ENCODE measurements at regions not wholly inside any gene's neighbourhood (a gene's known extent, or its start where the extent isn't known, plus 50 kb on each side); places are given as distances from the start of the nearest gene placed in this dataset.

GRCh38 chr18:22020867-22021370 lies 148.5 kb upstream of the GATA6 start (continued):
- TF ChIP-seq, protein P1, sequence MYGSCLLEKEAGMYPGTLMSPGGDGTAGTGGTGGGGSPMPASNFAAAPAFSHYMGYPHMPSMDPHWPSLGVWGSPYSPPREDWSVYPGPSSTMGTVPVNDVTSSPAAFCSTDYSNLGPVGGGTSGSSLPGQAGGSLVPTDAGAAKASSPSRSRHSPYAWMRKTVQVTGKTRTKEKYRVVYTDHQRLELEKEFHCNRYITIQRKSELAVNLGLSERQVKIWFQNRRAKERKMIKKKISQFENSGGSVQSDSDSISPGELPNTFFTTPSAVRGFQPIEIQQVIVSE (CRISPR knock-in tag; IDR thresholded peaks at IDR 0.05; ENCODE audit: borderline replicate concordance), result no peak

DNA sequence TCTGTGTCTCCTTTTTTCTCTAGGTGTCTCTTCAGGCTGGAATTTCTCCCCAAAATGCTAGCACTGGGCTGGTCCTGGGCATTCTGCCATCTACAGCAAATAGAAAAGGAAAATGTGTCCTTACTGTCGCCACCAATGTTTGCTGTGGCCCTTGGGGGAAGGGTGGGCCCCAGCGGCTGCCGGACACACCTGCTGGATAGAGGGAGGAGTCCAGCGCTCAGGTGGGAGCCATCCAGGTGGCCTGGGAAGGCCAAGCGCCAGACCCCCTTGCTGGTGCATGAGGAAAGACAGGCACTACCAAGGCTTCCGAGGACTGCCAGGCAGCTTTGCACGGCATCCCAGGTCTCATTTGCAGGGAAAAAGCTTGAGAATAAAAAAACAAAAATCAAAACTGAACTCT lies 147.7 kb upstream of the GATA6 start:
- POLR2A ChIA-PET, result no interaction called here
- Mint-ChIP-seq H3K36me3 (no peaks in the 10 kb centered on the region), H3K9me3 (no peaks in the 10 kb centered on the region), H3K4me1 (peaks cover 14% of the 10 kb centered on the region), H3K4me3 (no peak overlapping the region), H3K27me3 (ENCODE audit: low read depth) (no peaks in the 10 kb centered on the region), H3K27ac (no peak overlapping the region)
- CTCF ChIA-PET, result no interaction called here
- DNase-seq (ENCODE audit: low spot score) (no peak), ATAC-seq (no peak)
- no peak for TF ChIP-seq TEAD4 (CRISPR knock-in tag; IDR thresholded peaks at IDR 0.05)
- no peak for TF ChIP-seq ZNF416 (CRISPR knock-in tag; IDR thresholded peaks at IDR 0.05)
- TF ChIP-seq FOXP1 (CRISPR knock-in tag; IDR thresholded peaks at IDR 0.05; ENCODE audit: borderline replicate concordance), result no peak
- no peak for TF ChIP-seq RELA (CRISPR knock-in tag; IDR thresholded peaks at IDR 0.05; ENCODE audit: borderline replicate concordance)
- TF ChIP-seq RORB (CRISPR knock-in tag; IDR thresholded peaks at IDR 0.05), result no peak
- TF ChIP-seq, protein P2, sequence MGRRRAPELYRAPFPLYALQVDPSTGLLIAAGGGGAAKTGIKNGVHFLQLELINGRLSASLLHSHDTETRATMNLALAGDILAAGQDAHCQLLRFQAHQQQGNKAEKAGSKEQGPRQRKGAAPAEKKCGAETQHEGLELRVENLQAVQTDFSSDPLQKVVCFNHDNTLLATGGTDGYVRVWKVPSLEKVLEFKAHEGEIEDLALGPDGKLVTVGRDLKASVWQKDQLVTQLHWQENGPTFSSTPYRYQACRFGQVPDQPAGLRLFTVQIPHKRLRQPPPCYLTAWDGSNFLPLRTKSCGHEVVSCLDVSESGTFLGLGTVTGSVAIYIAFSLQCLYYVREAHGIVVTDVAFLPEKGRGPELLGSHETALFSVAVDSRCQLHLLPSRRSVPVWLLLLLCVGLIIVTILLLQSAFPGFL (CRISPR knock-in tag; IDR thresholded peaks at IDR 0.05; ENCODE audit: borderline replicate concordance), result no peak
- no peak for TF ChIP-seq NR3C1 (CRISPR knock-in tag; conservative IDR thresholded peaks at IDR 0.05; ENCODE audit: low read depth)
- TF ChIP-seq MLX (CRISPR knock-in tag; IDR thresholded peaks at IDR 0.05), result no peak
- no peak for TF ChIP-seq ZNF232 (CRISPR knock-in tag; IDR thresholded peaks at IDR 0.05)
- no peak for TF ChIP-seq GABPB1 (CRISPR knock-in tag; IDR thresholded peaks at IDR 0.05)
- TF ChIP-seq E2F4 (CRISPR knock-in tag; IDR thresholded peaks at IDR 0.05; ENCODE audit: borderline replicate concordance, low read depth), result no peak
- TF ChIP-seq JAZF1 (CRISPR knock-in tag; IDR thresholded peaks at IDR 0.05), result no peak
- no peak for TF ChIP-seq ATF1 (CRISPR knock-in tag; IDR thresholded peaks at IDR 0.05)
- TF ChIP-seq ZNF121 (CRISPR knock-in tag; IDR thresholded peaks at IDR 0.05), result no peak
- TF ChIP-seq, protein P3, sequence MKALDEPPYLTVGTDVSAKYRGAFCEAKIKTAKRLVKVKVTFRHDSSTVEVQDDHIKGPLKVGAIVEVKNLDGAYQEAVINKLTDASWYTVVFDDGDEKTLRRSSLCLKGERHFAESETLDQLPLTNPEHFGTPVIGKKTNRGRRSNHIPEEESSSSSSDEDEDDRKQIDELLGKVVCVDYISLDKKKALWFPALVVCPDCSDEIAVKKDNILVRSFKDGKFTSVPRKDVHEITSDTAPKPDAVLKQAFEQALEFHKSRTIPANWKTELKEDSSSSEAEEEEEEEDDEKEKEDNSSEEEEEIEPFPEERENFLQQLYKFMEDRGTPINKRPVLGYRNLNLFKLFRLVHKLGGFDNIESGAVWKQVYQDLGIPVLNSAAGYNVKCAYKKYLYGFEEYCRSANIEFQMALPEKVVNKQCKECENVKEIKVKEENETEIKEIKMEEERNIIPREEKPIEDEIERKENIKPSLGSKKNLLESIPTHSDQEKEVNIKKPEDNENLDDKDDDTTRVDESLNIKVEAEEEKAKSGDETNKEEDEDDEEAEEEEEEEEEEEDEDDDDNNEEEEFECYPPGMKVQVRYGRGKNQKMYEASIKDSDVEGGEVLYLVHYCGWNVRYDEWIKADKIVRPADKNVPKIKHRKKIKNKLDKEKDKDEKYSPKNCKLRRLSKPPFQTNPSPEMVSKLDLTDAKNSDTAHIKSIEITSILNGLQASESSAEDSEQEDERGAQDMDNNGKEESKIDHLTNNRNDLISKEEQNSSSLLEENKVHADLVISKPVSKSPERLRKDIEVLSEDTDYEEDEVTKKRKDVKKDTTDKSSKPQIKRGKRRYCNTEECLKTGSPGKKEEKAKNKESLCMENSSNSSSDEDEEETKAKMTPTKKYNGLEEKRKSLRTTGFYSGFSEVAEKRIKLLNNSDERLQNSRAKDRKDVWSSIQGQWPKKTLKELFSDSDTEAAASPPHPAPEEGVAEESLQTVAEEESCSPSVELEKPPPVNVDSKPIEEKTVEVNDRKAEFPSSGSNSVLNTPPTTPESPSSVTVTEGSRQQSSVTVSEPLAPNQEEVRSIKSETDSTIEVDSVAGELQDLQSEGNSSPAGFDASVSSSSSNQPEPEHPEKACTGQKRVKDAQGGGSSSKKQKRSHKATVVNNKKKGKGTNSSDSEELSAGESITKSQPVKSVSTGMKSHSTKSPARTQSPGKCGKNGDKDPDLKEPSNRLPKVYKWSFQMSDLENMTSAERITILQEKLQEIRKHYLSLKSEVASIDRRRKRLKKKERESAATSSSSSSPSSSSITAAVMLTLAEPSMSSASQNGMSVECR (CRISPR knock-in tag; IDR thresholded peaks at IDR 0.05; ENCODE audit: borderline replicate concordance), result no peak
- TF ChIP-seq ESRRA (CRISPR knock-in tag; IDR thresholded peaks at IDR 0.05; ENCODE audit: borderline replicate concordance), result no peak
- no peak for TF ChIP-seq TP53 (CRISPR knock-in tag; IDR thresholded peaks at IDR 0.05)
- no peak for TF ChIP-seq ZSCAN18 (CRISPR knock-in tag; IDR thresholded peaks at IDR 0.05)
